ENCODE measurements at regions not wholly inside any gene's neighbourhood (a gene's known extent, or its start where the extent isn't known, plus 50 kb on each side); places are given as distances from the start of the nearest gene placed in this dataset.

DNA sequence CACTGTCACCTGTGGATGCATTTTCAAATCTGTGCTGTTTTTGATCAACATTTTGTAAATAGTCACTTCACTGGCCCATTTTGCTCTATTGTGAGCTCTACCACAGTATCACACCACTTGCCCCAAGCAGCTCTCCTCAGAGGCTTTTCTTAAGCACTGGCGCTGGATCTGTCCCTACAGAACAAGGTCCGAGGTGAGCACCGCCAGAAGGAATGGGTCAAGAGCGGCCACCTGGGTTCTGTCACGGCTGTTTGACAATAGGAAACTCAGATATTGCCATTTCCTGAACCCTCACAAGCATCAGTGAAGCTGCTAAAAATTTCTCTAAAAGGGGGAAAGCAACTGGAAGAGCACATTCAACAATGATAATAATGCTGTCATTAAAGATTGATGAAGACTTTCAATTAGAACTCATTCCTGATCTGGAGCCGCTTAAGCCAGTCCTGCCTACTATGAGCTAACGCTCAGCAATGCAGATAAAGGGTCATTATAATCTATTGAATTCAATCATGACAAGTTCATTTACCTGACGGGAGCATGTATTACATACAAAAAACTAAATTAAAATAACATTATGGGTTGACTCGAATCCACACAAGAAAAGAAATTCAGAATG lies 514.0 kb downstream of the GALR1 start:
- no peak for DNase-seq

GRCh38 chr18:77765468-77765867 lies 515.8 kb downstream of the GALR1 start:
- no peak for DNase-seq

DNA sequence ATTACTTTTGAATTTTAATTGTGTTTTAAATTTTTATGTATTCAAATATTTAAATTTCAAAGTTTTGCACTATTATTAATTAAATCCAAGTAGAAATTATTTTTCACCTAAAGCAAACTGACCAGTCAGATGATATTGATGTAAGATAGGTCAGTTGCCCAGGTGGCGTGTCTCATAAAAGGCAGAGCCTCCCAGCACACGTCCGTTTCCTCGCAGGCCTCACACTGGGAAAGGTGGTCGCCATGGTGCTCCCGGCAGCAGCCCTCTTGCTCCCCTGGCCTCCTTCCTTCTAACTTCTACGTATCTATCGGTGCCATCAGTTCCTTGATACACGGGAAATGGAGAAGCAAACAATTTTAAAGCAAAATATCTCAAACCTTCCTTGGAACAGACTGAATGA lies 516.8 kb downstream of the GALR1 start:
- no peak for DNase-seq

- no peak for DNase-seq
These were observed 522.5 kb downstream of the GALR1 start for GRCh38 chr18:77772177-77772576.

GRCh38 chr18:77776104-77776503 lies 526.5 kb downstream of the GALR1 start:
- DNase-seq, result no peak

DNA sequence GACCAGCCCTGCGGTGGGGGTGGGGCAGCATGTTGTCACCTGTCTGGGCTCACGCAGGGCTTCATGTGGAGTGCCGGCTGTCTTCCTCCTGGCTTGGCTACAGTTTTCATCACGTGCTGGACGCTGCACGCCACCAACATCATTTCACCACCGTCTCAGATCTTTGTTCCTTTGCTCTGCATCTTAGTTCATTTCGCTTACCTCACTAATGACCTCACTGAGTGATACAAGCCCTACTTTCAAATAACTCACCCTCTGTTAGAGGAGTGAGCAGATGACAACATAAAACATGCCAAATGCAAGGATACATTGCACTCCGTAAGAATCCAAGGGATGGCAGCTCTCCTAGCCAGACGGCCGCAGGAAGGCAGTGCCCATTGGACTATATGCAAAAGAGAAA lies 527.5 kb downstream of the GALR1 start:
- DNase-seq, result no peak

DNA sequence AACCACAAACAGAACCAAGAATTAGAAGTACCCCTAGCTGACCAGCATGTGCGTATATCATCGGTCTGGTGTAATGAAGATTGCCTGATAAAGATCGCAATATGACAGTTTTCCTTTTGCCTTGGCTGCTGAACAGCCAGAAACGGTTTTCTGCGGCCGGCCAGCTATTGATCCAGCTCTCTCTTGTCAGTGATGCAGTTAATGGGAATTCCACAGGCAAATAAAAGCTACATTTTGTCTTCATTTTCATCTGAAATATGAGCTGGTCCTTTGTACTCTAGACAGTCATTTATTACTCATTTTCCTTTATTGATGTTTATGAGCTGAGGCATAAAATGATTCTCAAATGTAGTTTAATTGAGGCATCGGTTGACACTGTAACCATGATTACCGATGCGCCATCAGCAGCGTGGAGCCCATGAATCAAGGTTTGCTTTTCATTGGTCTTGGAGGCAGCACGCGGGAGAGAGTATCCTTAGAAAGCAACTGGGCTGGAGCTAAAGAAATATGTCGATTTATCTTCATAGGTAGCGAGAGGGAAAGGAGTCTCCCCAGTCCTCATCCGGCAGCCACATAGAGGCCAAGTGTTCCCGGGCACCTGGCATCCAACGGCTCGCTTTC lies 535.2 kb downstream of the GALR1 start:
- DNase-seq, result no peak

DNA sequence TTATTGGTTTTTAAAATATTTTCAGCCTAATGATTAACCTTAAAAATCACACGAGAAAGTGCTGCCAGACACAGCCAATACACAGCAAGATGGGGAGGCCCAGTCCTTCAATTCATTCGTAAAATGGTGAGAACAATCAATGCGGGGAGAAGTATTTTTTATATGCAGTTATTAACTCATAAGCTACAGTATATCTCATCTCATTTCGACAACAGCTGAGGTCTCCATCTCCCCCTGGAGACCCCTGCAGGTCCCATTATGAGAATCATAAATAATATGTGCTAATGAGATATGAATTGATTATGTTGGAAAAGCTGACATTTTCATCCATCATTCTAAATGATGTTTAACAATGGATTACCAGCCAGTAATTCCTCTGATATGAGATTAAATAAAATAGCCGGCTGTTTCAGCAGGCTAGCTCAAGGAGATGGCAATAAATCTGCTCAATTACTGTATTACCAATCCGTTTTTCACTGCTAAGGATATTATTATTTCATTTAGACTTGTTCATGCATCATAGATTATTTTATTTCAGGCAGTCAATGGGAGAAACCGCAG lies 535.8 kb downstream of the GALR1 start:
- no peak for DNase-seq

DNA sequence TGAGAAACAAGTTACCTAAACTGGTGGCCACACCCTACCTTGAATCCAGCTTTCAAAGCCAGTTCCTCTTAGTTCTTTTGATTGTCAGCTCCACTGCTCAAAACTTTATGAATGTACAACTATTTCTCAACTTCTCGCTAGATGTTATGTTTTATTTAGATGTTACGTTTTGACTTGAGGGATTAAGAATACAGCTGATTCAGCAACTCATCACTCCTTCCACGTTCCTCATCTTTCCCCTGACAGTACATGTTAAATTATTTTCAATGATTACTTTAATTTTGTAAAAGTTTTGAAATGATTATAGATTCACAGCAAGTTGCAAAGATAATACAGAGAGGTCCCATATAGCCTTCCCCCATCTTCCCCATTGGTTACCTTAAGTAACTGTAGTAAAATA lies 553.4 kb downstream of the GALR1 start:
- DNase-seq, result no peak

DNA sequence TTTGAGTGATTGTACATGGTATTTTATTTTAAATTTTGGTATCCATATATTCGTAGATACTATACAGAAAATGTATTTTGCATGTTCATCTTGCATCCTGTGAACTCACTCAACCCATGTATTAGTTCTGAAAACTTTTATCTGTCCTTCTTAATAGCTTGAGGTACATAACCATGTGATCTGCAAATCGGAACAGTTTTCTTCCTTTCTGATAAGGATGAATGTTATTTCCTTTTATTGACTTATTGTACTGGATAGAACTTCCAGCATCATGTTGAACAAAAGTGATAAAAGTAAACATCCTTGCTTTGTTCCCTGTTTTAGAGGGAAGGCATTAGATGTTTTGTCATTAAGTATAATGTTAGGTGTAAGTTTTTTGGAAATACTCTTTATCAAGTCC lies 554.7 kb downstream of the GALR1 start:
- no peak for DNase-seq

GRCh38 chr18:77807650-77808049 lies 558.0 kb downstream of the GALR1 start:
- DNase-seq, result no peak

- no peak for DNase-seq
These were observed 561.9 kb downstream of the GALR1 start for GRCh38 chr18:77811503-77811902.

DNA sequence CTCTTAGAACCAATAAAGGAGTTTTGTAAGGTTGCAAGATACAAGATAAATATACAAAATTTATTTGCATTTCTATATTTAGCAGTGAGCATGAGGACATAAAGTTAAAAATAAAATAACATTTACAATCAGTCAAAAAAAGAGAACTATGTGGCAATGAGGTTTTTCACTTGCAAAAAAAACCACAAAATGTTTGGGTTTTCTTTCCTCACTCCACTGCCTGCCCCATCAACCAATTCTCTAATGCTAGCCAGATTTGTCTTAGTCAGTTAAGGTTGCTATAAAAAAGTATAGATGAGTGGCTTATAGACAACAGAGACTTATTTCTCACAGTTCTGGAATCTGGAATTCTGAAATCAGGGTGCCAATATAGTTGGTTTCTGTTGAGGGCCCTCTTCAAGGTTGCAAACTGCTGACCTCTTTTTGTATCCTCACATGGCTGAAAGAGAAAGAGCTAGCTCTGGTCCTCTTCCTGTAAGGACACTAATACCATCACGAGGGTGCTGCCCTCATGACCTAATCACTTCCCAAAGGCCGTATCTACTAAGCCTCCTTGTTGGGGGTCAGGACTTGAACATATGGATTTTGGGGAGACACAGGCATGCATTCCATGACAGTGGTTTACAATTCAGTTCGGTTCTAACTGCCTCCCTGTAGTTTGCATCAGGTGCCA lies 566.2 kb downstream of the GALR1 start:
- DNase-seq, result no peak

DNA sequence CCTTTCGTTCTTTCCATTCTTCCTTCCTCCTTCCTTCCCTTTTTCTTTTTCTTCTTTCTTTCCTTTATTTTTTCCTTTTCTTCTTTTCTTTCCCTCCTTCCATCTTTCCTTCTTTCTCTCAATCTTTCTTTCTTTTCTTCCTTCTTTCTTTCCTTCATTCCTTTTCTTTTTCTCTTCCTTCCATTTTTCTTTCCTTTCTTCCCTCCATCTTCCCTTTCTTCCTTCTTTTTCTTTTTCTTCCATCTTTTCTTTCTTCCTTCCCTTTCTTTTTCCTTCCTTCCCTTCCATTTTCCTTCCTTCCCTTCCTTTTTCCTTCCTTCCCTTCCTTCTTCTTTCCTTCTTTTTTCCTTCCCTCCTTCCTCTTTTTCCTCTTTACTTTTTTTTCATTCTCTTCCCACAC lies 568.7 kb downstream of the GALR1 start:
- no peak for DNase-seq

DNA sequence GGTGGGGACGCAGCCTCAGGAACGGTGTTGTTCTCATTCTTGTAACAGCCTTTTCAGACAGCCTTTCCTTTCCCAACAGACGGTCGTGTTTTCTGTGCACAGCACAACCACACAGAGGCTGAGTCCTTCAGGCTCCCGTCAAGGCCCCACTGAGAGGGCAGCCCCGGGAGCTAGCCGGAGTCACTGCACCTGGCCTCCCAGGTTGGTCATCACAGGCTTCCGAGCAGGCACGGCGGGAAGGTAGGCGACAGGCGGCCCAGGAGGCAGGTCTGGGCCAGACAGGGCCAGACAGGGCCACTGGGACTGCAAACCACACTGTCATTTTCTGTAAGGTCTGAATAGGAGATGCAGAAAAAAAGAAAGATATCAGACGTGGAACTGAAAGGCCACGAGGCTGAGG lies 570.8 kb downstream of the GALR1 start:
- no peak for DNase-seq

DNA sequence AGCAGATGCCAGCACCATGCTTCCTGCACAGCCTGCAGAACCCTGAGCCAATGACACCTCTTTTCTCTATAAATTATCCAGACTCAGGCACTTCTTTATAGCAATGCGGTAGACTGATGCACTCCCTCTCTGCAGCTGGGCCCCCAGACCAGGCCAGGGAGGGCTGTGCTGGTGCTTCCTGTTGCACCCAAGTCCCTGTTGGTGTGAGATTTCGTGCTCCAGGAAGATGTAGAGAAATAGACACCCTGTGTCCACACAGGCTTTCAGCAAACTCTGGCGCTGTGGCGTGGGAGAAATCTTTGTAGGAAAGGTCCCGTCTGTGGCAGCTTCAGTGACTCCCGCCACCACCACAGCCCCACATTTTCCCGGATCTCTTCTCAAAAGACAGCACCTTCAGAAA lies 572.2 kb downstream of the GALR1 start:
- DNase-seq, result no peak

DNA sequence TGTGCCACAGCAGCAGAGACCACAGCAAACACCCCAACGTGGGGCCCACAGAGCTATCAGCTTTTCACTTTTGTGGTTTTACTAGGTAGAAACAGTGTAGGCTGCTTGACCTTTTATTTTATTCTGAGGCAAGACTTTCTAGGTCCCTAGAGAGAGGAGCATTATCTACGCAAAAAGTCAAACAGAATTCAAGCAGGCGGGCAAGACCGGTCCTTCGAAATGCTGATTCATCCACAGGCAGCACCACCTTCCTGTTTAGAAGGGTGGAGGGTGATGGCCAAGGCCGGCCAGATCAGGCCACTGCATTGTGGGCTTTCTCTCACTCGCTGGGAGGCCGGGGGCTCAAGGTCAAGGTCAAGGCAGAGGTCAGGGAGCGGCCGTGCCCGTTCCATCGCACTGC lies 573.0 kb downstream of the GALR1 start:
- DNase-seq, result no peak

- DNase-seq, result no peak
These were observed 584.2 kb downstream of the GALR1 start for GRCh38 chr18:77833807-77834206.

DNA sequence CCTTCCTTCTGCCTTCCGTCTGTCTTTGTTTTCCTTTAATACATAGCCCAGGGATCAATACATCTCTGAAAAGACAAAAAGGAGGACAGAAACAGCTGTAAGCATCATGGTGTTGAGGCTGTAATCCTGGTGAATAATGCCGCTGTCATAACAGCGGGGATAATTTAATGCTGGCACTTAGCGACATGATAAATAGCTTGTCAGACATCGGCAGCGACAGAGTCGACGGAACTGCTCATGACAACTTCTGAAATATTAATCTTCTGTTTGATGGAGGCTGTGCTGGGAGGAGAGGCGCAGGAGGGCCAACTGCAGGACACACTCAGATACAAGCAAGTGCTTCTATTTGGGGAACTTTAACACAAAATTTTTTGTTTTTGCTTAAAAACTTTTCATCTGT lies 602.2 kb downstream of the GALR1 start:
- DNase-seq, result no peak

- DNase-seq, result no peak
These were observed 604.2 kb downstream of the GALR1 start for GRCh38 chr18:77853859-77854258.

- DNase-seq, result no peak
These were observed 608.3 kb downstream of the GALR1 start for GRCh38 chr18:77857678-77858655.

DNA sequence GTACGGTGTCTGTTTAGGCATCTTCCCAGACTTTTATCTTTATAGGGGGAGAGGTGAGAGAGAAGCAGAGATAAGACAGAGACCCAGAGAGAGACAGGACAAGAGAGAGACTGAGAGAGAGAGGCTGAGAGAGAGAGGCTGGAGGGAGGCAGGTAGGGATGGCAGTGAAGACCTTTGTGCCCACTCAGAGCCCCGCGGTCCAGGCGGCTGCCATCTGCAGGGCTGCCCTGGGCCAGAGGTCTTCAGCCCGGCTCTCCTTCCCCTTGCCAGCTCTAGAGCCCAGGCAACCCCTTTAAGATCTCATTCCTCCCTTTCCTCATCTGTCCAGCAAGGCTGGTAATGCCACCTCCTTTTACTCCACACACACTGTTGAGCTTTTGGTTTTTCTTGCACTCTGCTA lies 610.0 kb downstream of the GALR1 start:
- no peak for DNase-seq

All from bone marrow (tissue), 2 donors.